ENCODE measurements at regions not wholly inside any gene's neighbourhood (a gene's known extent, or its start where the extent isn't known, plus 50 kb on each side); places are given as distances from the start of the nearest gene placed in this dataset.

- no peak for TF ChIP-seq CTCF (IDR thresholded peaks at IDR 0.05; ENCODE audit: insufficient read depth, low read length, poor library complexity, severe bottlenecking)
- no peak for TF ChIP-seq EZH2phosphoT487 (conservative IDR thresholded peaks at IDR 0.05; ENCODE audit: low read length)
These were observed 146.4 kb downstream of the TMX1 start for GRCh38 chr14:51386411-51386810.
